Right lobe of liver (tissue), 6 donors: ENCODE measurements at regions not wholly inside any gene's neighbourhood (a gene's known extent, or its start where the extent isn't known, plus 50 kb on each side); places are given as distances from the start of the nearest gene placed in this dataset.

Source experiments
- ATAC-seq, 4 donors: fragments of 200-7000 bp; cut with Tn5 transposase; one replicate each; pipeline ENCODE4 v1.9.1; 2020; ENCODE audit warnings: mild to moderate bottlenecking in 4 of 4, moderate library complexity in 4 of 4
- DNase-seq, 3 donors: peaks; one replicate each; pipeline ENCODE4 v3.0.0-alpha.2; 2020
- H3K27ac ChIP-seq, 3 donors: fragments of 200-600 bp; one replicate each; pipeline ENCODE4 v1.8.0; 2022
- H3K27me3 ChIP-seq, 2 donors: fragments of 200-600 bp; one replicate each; pipeline ENCODE4 v1.8.0; 2022
- H3K36me3 ChIP-seq, 4 donors: fragments of 200-600 bp; sonication (generic) in 1 of 4; one replicate each; pipeline versions ENCODE4 v1.5.1 to v1.8.0; 2017 to 2022; ENCODE audit warnings: control low read depth in 1 of 4
- H3K4me1 ChIP-seq, 4 donors: fragments of 200-600 bp; sonication (generic) in 1 of 4; one replicate each; pipeline versions ENCODE4 v1.5.1 to v1.8.0; 2017 to 2022; ENCODE audit warnings: control low read depth in 1 of 4
- H3K4me3 ChIP-seq, 3 donors: fragments of 200-600 bp; one replicate each; pipeline ENCODE4 v1.8.0; 2022
- H3K9me3 ChIP-seq, 4 donors: fragments of 200-600 bp; sonication (generic) in 1 of 4; one replicate each; pipeline versions ENCODE4 v1.5.1 to v1.8.0; 2017 to 2022; ENCODE audit warnings: control low read depth in 1 of 4
- CTCF ChIP-seq, 4 donors: fragments of 200-600 bp in 3 of 4; fragments of 450-650 bp in 1 of 4; IDR thresholded peaks; one replicate each; pipeline versions ENCODE4 v1.5.1 to v1.8.0; 2016 to 2022; ENCODE audit warnings: antibody characterized with exemption in 4 of 4, mild to moderate bottlenecking in 2 of 4
- POLR2A ChIP-seq: fragments of 450-650 bp; IDR thresholded peaks from one replicate; pipeline ENCODE4 v1.6.1; 2017; ENCODE audit warnings: antibody characterized with exemption, mild to moderate bottlenecking
- WGBS: methylation state at CpG from one replicate; pipeline ENCODE4 v1.1.6; 2018; ENCODE audit warnings: low coverage, low lambda C conversion rate; ENCODE audit not compliant: insufficient coverage; ENCODE audit errors: missing lambda C conversion rate; 5-methylcytosine and 5-hydroxymethylcytosine counted together
- intact Hi-C, 2 donors: fragments of 100-400 bp; cut with DNase I; formaldehyde crosslinking; loops; one replicate each; pipeline versions ENCODE4 v1.11.2 to v1.14.1; 2022
- donor health status: DM: no; HTN: yes; CAD: no.
- donor health status: DM: no; HTN: no; CAD: no.
- donor health status: DM: no; HTN: no; CAD: no.
- donor health status: DM: no; HTN: yes; CAD: no.
- donor health status: DM: no; HTN: yes; CAD: no.

- ATAC-seq (no peak), DNase-seq (no peak)
- Histone ChIP-seq H3K27me3 (no peaks in the 10 kb centered on the region), H3K4me1 (no peaks in the 10 kb centered on the region), H3K36me3 (no peaks in the 10 kb centered on the region), H3K4me3 (no peak overlapping the region), H3K27ac (no peak overlapping the region), H3K9me3 (no peaks in the 10 kb centered on the region)
- 53% methylated on average over 1 of the region's 1 CpG for WGBS
- intact Hi-C loops, result no loop called here
- TF ChIP-seq CTCF (IDR thresholded peaks at IDR 0.05), result no peak
These were observed 1530.9 kb upstream of the B3GALT2 start for GRCh38 chr1:194717334-194717733.

GRCh38 chr1:194710671-194711070 is 1524.3 kb upstream of the B3GALT2 start:
- TF ChIP-seq CTCF (IDR thresholded peaks at IDR 0.05) (no peak), POLR2A (no peak)
- ATAC-seq (no peak), DNase-seq (no peak)
- intact Hi-C loops, result no loop called here
- H3K27ac ChIP-seq, result no peak overlapping the region
- H3K4me1 ChIP-seq, result no peaks in the 10 kb centered on the region
- no peaks in the 10 kb centered on the region for H3K36me3 ChIP-seq
- no peaks in the 10 kb centered on the region for H3K9me3 ChIP-seq
- WGBS, result 83% methylated on average over 2 of the region's 2 CpGs
- H3K4me3 ChIP-seq, result no peak overlapping the region
- no peaks in the 10 kb centered on the region for H3K27me3 ChIP-seq

- no peaks in the 10 kb centered on the region for H3K27me3 ChIP-seq
- intact Hi-C loops, result no loop called here
- H3K4me1 ChIP-seq, result no peaks in the 10 kb centered on the region
- TF ChIP-seq POLR2A (no peak), CTCF (IDR thresholded peaks at IDR 0.05) (no peak)
- no peak overlapping the region for H3K4me3 ChIP-seq
- H3K27ac ChIP-seq, result no peak overlapping the region
- WGBS, result 43% methylated on average over 3 of the region's 3 CpGs
- no peaks in the 10 kb centered on the region for H3K9me3 ChIP-seq
- ATAC-seq, result no peak
- DNase-seq, result no peak
- H3K36me3 ChIP-seq, result no peaks in the 10 kb centered on the region
These were observed 1523.0 kb upstream of the B3GALT2 start for GRCh38 chr1:194709439-194709838.

- TF ChIP-seq CTCF (IDR thresholded peaks at IDR 0.05) (no peak), POLR2A (no peak)
- ATAC-seq (no peak), DNase-seq (no peak)
- H3K9me3 ChIP-seq, result no peaks in the 10 kb centered on the region
- H3K4me1 ChIP-seq, result no peaks in the 10 kb centered on the region
- H3K27ac ChIP-seq, result no peak overlapping the region
- H3K36me3 ChIP-seq, result no peaks in the 10 kb centered on the region
- intact Hi-C loops, result no loop called here
- H3K4me3 ChIP-seq, result no peak overlapping the region
- H3K27me3 ChIP-seq, result no peaks in the 10 kb centered on the region
- 74% methylated on average over 6 of the region's 6 CpGs for WGBS
These were observed 1520.7 kb upstream of the B3GALT2 start for GRCh38 chr1:194707074-194707473.
